ENCODE measurements at regions not wholly inside any gene's neighbourhood (a gene's known extent, or its start where the extent isn't known, plus 50 kb on each side); places are given as distances from the start of the nearest gene placed in this dataset.

DNA sequence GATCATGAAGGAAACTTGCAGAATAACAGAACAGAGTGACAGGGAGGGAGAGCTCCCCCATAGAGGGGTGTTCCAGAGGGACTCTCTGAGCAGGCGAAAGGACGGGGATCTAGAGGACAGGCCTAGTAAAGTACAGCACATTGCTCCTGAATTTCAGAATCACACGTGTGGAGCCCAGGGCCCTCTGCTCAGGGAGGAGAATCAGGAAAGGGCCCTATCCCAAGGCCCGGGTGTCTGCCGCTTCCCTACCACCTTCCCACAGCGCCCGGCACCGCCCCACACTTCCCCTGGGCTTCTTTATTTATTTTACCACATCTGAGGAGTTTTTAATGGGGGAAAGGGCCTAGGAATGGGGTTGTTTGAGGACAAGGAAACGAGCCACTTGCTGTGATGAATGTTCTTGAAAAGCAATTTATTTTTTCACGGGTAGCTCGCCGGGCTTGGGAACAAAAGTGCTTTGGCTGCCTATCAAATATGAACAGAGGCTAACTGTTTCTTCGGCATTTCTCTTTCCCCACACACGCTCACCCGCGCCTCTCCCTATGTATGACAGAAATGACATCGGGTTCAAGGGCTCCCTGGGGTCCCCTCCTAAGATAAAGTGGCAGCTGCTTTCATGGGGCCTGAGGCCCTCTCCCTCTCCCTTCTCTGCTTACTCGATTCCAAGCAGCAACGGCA, 79.3 kb upstream of the GLI2 start:
- DNase-seq (ENCODE audit: low read depth in 2 of 2) = no peak

DNA sequence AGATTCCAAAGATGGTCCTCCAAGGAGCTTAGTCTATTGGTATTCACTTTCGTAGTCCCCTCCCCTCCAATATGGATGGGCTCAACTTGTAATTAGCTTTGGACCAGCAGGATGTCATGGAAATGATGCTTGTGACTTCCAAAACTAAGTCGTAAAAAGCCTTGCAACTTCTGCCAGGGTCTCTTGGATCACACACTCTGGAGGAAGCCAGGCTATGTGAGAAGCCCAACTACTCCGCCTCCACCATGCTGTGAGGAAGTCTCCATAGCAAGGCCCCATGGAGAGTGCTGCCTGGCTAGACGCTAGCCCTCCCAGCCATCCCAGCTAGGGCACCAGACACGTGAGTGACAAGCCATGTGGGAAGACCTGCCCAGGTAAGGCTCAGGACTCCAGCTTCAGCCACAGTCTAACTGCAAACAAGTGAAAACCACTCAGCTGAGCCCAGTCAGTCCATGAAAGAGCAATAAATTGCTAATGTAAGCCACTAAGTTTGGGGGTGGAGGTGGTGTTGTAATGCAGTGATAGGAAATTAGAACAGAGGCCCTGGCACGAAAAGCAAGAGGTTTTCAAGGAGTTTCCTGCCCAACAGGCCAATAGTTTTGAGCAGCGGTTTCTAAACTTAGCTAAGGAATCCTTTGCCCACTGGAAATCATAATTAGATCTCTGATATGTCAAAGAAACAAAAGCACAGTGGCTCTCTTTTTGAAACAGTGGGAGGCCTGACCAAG, 77.5 kb upstream of the GLI2 start:
- no peak for DNase-seq (ENCODE audit: low read depth in 2 of 2)

DNA sequence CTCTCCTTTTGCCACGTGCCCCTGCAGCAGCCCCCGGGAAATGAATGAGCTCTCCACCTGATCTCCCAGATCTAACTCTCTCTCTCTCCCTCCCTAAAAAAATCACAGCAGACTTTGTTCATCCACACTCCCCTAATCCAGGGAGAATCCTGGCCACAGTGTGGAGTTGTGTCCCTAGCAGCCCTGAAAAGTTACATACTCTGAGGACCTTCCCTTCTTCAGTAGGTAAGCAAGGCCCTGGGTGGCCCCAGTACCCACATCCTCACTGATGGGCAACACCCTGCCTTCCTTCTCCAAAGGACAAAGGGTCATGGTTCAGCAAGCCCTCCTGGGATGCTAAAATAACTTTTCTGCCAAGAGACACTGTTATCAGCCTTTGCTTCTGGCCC, 76.9 kb upstream of the GLI2 start:
- no peak for DNase-seq (ENCODE audit: low read depth in 2 of 2)

DNA sequence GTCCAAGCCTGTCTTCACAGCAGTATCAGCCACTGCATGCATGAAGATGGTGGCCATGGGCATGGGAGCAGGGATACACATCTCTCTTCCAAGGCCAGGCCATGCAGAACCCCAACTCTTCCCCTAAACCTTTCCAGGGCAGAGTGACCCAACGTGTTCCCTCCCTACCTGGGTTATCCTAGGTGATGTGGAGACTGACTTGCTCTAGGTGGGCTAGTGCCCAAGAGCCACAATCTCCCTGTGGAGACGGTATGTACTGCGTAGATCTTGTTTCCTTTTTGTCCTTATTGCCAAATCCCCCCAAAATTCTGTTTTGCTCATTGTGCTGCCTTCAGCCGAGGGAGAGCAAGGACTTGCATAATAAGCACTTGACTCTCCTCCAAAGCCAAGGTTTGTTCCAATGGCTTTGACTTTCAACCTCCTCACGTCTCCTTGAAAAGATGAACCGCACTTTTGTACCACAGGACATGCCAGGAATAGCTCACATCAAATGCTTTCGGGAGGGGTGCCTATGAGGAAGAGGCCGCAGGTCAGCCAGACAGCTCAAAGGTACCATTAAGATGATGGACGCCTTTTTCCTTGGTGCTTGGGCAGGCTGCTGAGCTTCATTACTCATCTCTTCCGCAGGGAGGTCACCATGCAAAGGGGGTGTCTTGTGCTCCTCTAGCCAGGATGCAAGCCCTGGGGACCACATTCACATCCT, 76.2 kb upstream of the GLI2 start:
- no peak for DNase-seq (ENCODE audit: low read depth in 2 of 2)

DNA sequence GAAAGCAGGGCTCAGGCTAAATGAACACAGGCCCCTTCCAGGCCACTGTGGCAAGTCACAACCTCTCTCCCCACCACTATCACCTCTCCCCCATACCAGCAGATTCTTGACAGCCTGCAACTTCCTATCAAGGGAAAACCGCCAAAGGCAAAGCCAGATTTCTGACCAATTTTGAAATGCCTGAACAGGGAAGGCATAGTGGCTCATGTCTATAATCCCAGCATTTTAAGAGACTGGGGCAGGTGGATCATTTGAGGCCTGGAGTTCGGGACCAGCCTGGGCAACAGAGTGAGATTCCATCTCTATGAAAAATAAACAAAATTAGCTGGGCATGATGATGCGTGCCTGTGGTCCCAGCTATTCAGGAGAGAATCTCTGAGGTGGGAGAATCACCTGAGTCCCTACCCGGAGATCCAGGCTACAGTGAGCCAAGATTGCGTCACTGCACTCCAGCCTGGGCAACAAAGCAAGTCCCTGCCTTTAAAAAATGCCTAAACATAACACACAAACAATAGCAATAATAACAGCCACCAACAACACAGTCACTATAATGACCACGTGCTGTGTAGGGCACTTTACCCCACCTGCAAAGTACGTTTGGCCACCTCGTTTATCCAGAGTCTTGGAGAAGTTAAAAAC, 75.5 kb upstream of the GLI2 start:
- DNase-seq (ENCODE audit: low read depth in 2 of 2) = no peak

DNA sequence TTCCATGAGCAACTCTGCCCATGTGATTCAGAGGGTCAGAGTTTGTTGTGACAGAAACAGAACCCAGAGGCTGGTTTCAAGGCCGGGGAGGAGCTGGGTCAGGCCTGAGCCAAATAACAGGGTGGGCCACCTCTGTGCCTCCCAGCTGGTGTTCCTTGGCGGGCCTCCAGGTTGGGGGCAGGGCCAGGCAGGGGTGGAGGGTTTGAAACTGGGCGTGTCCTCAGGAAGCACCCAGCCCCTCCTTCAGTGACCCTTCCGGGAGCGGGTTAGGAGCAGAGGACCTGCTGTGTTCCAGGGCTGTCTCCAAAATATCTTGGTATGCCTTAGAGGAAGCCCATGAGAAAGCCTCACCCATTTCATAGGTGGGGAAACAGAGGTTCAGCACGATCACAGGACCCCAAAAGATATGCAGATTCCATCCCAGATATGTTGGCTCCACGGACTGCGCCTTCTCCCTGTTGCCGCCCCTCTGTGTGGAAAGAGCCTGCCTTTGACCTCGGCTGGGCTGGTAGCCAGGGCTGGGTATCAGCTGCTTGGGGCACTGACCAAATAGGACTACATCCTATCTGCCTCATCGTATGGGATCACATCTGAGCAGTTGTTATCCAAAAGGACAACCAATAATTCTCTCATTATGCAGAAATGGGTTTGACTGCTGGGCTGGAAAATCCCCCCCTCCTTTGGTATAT, 74.8 kb upstream of the GLI2 start:
- no peak for DNase-seq (ENCODE audit: low read depth in 2 of 2)

DNA sequence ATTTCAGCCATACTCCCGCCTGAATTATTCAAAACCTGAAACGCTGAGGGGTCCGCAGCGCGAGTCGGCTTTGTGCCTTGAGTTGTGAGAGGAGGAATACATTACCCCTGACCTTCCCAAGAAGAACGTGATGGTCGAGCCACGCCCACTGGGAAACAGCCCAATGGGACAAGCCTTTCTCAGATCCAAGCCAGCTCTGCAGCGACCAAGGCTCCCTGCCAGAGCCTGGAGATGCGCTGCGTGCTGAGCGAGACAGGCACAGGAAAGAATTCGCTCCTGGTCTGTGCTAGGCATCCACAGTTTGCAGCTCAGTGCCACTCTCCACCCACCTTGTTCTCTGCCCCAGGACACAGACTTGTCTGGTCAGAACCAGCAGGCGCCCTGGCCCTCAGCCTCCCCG, 74.1 kb upstream of the GLI2 start:
- no peak for DNase-seq (ENCODE audit: low read depth in 2 of 2)

DNA sequence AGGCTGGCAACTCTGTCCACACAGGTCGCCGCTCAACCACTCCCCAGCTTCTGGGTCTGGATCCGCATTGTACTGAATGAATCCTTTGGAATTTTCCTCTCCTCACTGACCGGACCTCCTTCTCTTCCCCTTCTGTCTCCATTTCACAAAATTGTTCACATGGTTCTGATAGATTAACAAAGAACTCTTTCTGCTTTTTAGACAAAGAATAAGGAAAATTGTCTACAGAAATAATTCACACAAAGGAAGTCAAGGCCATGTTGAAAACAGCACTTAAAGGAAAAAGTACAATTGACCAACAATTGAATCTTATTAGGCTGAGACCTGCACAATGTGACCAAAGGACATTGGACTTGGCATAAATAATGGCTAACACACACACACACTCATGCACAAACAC, 73.6 kb upstream of the GLI2 start:
- DNase-seq (ENCODE audit: low read depth in 2 of 2) = no peak

DNA sequence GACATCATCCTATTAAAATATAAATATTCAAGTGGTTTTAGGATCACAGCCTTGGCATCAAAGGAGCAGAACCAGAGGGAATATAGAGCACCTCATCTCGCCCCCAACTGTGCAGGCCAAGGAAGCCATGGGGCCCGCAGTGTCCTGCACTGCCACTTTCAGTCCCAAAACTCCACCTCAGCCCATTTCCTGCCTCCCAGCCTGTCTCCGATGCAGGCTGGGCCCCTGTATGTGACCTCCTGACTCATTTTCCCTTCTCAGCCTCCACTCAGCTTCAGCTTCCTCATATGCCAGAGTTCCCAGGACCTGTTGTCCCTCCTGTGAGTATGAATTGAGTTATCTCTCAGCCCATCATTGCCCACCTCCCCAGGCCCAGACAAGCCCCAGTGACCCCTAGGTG, 72.9 kb upstream of the GLI2 start:
- no peak for DNase-seq (ENCODE audit: low read depth in 2 of 2)

DNA sequence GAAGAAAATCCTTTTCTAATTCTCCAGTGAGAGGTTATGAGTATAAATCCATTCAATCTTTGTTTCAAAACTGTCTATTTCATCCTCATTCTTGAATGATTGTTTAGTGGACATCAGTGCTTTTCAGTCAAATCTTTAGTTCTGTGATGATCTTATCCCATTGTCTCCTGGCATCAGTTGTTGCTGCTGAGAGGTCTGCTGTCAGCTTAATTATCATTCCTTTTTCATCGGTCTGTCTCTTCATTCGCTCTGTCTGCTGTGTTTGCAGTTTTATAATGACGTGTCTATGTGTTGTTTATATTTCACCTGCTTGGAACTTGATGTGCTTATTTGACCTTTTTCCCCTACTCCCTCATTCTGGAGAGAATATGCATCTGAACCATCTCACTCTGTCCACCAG, 69.2 kb upstream of the GLI2 start:
- no peak for DNase-seq (ENCODE audit: low read depth in 2 of 2)

DNA sequence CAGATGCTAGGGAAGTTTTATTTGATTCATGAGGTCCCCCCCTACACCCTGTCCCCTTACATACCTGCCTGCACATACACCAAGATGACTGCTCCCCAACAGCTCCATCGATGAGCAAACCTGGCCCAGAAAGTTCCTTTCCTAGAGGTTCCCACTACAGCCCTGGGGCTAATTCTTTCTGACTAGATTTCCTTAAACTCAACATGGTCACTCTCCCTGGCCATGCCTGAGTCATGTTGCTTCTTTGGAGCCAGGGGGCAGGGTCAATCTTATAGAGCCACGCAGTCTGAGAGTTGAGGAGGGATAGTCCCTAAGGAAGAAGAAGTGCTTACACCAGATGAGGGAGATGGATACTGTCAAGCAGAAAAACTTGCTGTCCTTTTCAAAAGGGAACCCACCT, 67.7 kb upstream of the GLI2 start:
- no peak for DNase-seq (ENCODE audit: low read depth in 2 of 2)

DNA sequence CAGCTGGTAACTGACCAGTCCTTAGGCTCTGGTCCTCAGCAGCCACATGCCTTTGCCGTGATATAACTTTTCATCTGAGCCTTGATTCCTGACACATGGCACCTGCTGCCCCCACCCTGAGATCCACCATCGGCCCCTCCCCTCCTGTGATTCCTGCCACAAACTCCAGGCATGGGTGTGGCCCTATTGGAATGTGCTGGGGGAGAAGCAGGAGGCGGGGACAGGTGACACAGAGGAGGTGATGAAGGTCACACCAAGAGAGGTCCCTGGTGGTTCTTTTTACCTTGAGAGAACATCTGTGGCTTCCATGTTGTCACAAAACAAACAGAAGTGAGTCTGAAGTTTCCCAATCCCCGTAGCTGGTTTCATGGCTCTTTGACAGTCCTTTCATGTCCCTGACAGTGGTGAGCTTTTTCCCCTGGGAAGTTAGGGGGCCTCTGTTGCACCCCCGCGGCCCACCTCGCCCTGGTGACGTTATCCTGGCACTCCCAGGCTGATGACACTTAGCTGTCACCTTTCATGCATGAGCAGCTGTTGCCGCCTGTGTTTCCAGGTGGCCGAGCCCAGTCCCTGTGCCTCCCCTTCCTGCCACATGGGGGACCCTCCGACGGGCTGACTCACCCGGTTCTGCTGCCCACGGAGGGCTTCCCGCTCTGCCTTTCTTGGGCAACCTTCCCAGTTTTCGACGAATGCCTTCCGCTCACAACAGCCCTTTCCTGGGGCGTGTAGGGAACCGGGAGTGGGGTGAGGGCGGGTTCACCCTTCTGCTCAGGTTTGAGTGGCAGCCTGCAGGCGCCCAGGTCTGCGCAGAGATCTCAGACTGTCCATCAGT, 66.3 kb upstream of the GLI2 start:
- DNase-seq (ENCODE audit: low read depth in 2 of 2) = no peak

DNA sequence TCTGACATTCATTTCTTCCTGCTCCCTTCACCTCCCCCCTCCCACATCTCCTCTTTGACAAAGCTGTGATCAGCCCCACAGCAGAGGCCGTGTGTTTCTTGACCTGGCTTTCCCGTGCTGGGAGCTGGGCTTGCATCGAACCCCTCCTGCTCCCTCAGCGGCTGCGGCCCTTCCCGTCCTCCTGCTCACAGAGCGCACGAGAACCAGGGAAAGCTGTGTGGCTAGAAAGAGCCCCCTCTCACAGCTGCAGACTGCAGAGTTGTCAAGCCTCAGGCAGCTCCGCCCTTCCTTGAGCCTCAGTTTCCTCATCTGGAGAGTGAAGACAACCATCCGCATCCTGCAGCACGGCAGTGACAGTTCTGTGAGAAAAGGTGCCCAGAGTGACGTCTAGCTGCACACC, 65.7 kb upstream of the GLI2 start:
- DNase-seq (ENCODE audit: low read depth in 2 of 2) = no peak

DNA sequence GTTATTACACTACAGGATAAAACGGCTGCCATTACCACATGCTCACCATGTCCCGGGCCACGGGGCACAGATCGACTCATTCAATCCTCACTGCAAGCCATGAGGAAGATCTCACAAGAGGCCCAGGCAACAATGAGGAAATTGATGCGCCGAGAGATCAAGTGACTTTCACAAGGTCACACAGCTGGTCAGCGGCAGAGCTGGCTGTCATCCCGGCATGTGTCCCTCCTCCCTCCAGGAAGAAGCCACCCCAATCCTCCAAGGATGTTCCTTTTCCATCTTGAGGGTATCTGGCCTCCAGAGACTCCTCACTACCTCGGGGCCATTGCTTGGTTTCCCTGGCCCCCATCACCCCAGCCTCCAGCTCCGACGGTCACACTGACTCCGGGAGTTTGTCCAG, 65.3 kb upstream of the GLI2 start:
- no peak for DNase-seq (ENCODE audit: low read depth in 2 of 2)

DNA sequence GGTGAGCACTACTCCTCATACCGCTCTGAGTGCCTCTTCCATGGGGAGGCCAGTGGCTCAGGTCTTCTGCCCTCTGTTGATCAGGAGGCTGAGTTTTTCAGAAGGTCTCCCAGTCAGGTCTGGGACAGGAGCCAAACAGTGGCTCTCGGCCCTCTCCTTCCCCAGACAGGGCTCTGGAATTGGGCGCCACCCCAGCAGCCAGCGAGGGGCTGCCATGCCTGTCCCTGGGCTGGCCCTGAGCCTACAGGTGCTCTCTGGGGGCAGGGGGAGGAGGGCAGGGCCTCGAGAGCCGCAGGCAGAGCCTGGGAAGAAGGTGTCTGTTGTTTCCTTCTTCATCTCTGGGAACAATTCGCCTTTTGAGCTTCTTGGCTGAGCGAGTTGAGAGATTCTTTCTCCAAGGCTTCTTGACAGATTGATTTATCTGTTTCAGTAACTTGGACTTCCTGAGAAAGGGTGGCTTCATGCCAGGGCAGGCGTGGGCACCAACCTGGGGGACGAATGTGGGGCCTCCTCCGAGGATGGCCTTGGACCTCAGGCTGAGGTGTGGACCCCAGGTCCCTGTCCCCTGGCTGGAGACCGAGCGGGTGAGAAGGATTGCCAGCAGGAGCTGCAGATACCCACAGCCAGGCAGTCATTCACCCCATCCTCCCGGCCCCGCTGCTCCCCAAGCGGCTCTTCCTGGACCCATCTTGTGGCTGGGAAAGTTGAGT, 64.7 kb upstream of the GLI2 start:
- DNase-seq (ENCODE audit: low read depth in 2 of 2) = no peak

DNA sequence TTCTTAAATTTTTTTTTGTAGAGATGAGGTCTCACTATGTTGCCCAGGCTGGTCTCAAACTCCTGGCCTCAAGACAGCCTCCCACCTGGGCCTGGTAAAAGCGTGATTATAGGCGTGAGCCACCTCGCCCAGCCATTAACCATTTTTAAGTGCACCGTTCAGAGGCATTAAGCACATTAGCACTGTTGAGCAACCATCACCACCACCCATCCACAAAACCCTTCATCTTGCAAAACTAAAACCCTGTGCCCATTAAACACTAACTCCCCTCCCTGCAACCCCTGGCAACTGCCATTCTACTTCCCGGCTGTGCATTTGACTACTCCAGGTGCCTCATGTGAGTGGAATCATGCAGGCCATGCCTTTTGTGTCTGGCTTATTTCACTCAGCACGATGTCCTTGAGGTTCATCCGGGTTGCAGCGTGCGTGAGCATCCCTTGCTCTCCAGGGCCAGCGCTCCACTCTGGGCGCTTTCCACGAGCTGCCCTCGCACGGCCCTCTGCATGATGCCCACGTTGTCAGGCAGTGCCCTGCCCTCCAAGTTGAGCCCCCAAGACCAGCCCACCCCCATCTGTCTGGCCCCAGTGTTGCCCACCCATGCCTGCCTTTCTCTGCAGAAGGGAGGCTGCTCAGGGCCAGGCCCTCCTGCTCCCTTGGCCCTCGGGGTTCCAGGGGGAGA, 63.0 kb upstream of the GLI2 start:
- no peak for DNase-seq (ENCODE audit: low read depth in 2 of 2)

DNA sequence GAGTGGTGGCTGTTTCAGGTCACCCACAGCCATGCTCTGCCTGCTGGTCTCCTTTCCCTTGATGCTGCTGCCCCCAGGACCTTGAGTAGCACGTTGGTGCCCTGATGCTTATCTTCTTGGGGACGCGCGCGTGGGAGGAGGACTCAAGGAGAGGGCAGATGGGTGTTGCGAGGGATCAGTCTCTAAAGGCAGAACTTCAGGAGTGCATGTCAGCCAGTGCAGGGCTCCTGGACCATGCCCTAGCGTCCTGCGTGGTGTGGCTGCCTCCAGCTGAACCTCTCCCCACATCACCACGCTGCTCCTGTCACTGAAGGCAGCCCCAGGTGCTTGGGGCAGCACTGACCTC, 62.5 kb upstream of the GLI2 start:
- DNase-seq (ENCODE audit: low read depth in 2 of 2) = no peak

DNA sequence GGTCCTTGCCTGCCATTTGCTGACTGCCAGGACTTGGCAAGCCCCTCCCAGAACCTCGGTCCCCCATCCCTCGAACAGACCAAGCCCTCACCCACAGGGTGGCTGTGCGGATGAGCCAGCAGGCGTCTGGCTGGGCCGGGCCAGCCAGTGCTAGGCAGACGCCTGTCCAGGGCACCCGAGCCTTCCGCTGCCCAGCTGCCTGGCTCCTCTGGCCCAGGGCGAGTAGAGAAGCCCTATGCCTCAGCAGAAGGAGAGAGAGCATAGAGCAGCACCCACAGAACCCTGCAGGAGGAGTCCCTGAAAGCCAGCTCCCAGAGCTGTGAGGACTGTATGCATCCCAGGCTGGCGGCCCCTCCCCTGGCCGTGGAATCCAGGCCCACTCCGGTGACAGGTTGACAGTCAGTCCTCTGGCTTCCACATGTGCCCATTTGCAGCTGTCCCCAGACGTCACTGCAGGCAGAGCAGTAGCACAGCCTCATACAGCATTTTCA, 62.1 kb upstream of the GLI2 start:
- DNase-seq (ENCODE audit: low read depth in 2 of 2) = no peak

DNA sequence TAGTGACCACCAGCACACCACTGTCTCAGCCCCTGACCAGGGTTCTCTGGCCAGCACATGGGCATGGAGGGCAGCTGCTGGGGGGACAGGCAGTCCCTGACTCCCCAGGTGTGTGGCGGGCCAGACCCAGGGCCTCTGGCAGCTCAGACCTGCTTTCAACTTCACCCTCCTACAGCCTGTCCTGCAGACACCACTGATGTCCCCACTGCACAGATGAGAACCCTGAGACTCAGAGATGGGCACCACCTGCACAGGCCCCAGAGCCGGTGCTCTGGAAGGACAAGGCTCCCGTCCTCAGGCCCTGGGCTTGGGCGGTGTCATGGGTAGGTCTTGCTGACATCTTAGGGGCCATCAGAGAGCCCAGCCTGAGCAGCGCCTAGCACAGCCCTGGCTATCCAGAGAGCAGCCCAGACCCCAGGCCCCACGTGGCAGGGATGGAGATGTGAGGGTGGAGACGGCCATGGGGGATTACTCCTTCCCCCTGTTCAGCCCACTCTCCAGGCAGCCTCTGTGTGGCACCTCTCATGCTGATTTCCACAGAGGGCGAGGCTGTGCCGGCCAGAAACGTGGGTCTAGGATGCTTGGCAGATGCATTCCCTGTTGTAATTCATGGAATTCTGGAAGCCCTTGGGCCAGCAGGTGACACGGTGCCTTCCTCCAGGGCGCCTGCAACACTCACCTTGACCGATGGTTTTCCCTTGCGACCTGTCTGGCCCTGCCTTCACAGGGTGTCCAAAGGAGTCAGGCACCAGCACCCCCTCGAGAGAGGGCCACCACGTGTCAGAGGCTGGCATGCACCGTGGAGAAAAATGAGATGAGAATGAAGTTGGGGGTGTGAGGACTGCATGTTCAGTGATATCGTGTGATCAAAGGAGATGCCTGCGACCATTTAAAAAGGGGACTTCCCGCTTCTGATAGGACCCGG, 61.2 kb upstream of the GLI2 start:
- DNase-seq (ENCODE audit: low read depth in 2 of 2) = no peak
